ENCODE measurements at regions not wholly inside any gene's neighbourhood (a gene's known extent, or its start where the extent isn't known, plus 50 kb on each side); places are given as distances from the start of the nearest gene placed in this dataset.
"Not testable (repeated sequence)": the region's sequence is repeated elsewhere in the genome, so short reads cannot be mapped to it uniquely, and the experiment has no call there.

- no peak for DNase-seq (ENCODE audit: low read depth)
- H3K4me3 ChIP-seq (ENCODE audit: low read length), result no peak overlapping the region
- TF ChIP-seq CTCF (conservative IDR thresholded peaks at IDR 0.05; ENCODE audit: low read length), result no peak
Measured at GRCh38 chr14:83893447-83893846, 1636.5 kb upstream of the FLRT2 start.

GRCh38 chr14:83894568-83894967, 1635.4 kb upstream of the FLRT2 start:
- H3K4me3 ChIP-seq (ENCODE audit: low read length), result no peak overlapping the region
- no peak for DNase-seq (ENCODE audit: low read depth)
- TF ChIP-seq CTCF (conservative IDR thresholded peaks at IDR 0.05; ENCODE audit: low read length), result no peak

GRCh38 chr14:83898558-83898957, 1631.4 kb upstream of the FLRT2 start:
- H3K4me3 ChIP-seq (ENCODE audit: low read length); DNase-seq (ENCODE audit: low read depth): not testable (repeated sequence)

- no peak for DNase-seq (ENCODE audit: low read depth)
- H3K4me3 ChIP-seq (ENCODE audit: low read length), result no peak overlapping the region
- TF ChIP-seq CTCF (conservative IDR thresholded peaks at IDR 0.05; ENCODE audit: low read length), result no peak
Measured at GRCh38 chr14:83899706-83900105, 1630.2 kb upstream of the FLRT2 start.

GRCh38 chr14:83905157-83905556, 1624.8 kb upstream of the FLRT2 start:
- TF ChIP-seq CTCF (conservative IDR thresholded peaks at IDR 0.05; ENCODE audit: low read length), result no peak
- DNase-seq (ENCODE audit: low read depth), result no peak
- no peak overlapping the region for H3K4me3 ChIP-seq (ENCODE audit: low read length)

- no peak for TF ChIP-seq CTCF (conservative IDR thresholded peaks at IDR 0.05; ENCODE audit: low read length)
- H3K4me3 ChIP-seq (ENCODE audit: low read length), result no peak overlapping the region
- no peak for DNase-seq (ENCODE audit: low read depth)
Measured at GRCh38 chr14:83908419-83908818, 1621.5 kb upstream of the FLRT2 start.

- no peak overlapping the region for H3K4me3 ChIP-seq (ENCODE audit: low read length)
Measured at GRCh38 chr14:83909507-83909906, 1620.4 kb upstream of the FLRT2 start.

More at GRCh38 chr14:83909507-83909906, 1620.4 kb upstream of the FLRT2 start:
- no peak for DNase-seq (ENCODE audit: low read depth)
- no peak for TF ChIP-seq CTCF (conservative IDR thresholded peaks at IDR 0.05; ENCODE audit: low read length)
